ENCODE measurements at regions not wholly inside any gene's neighbourhood (a gene's known extent, or its start where the extent isn't known, plus 50 kb on each side); places are given as distances from the start of the nearest gene placed in this dataset.

- TF ChIP-seq POLR2AphosphoS5 (IDR thresholded peaks at IDR 0.05; ENCODE audit: low read depth) (no peak), CTCF (IDR thresholded peaks at IDR 0.05; ENCODE audit: insufficient read depth, low read length) (no peak), SPI1 (IDR thresholded peaks at IDR 0.05; ENCODE audit: borderline replicate concordance, low read depth) (no peak), GABPA (IDR thresholded peaks at IDR 0.05; ENCODE audit: low read depth) (no peak)
- TF ChIP-seq, protein P1, sequence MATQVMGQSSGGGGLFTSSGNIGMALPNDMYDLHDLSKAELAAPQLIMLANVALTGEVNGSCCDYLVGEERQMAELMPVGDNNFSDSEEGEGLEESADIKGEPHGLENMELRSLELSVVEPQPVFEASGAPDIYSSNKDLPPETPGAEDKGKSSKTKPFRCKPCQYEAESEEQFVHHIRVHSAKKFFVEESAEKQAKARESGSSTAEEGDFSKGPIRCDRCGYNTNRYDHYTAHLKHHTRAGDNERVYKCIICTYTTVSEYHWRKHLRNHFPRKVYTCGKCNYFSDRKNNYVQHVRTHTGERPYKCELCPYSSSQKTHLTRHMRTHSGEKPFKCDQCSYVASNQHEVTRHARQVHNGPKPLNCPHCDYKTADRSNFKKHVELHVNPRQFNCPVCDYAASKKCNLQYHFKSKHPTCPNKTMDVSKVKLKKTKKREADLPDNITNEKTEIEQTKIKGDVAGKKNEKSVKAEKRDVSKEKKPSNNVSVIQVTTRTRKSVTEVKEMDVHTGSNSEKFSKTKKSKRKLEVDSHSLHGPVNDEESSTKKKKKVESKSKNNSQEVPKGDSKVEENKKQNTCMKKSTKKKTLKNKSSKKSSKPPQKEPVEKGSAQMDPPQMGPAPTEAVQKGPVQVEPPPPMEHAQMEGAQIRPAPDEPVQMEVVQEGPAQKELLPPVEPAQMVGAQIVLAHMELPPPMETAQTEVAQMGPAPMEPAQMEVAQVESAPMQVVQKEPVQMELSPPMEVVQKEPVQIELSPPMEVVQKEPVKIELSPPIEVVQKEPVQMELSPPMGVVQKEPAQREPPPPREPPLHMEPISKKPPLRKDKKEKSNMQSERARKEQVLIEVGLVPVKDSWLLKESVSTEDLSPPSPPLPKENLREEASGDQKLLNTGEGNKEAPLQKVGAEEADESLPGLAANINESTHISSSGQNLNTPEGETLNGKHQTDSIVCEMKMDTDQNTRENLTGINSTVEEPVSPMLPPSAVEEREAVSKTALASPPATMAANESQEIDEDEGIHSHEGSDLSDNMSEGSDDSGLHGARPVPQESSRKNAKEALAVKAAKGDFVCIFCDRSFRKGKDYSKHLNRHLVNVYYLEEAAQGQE (IDR thresholded peaks at IDR 0.05; ENCODE audit: insufficient replicate concordance, low read depth), result no peak
- Histone ChIP-seq H3K4me3 (replicated peaks; ENCODE audit: insufficient read depth, low read length) (no peak overlapping the region), H3K27me3 (ENCODE audit: insufficient read depth, poor library complexity, severe bottlenecking) (no peaks in the 10 kb centered on the region), H3K27ac (replicated peaks) (no peak overlapping the region)
- DNase-seq (ENCODE audit: low read depth in 1 of 2, low spot score in 1 of 2), result no peak
Measured at GRCh38 chr9:85129514-85129913, 460.0 kb downstream of the NTRK2 start.

DNA sequence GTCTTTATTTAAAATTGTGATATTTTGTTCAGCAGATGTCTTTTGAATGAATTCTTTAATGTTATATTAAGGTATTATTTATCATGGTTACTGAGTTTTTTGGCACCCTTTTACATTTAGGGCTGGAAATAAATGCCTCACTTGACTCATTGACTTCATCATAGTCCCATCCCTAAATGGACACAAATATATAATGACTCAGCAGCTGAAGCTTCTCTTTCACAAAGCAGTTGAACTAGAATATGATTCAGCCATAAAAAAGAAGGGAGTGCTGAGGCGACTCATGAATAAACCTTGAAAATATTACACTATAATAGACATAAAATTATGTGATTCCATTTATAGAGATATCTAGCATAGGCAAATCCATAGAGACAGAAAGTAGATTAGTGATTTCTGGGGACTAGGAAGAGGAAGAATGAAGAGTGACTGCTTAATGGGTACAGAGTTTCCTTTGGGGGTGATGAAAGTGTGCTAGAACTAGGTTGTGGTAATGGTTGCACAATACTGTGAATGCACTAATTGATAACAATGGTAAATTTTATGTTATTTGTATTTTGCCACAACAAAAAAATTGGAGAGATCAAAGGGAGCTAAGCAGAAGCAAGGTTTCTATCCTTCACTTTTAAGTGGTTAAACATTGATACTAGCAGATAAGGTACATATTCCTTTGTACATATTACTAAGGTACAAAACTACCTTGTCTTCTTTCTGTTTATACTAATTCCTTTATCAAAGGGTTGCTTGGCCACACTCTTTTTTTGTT is 449.6 kb downstream of the NTRK2 start:
- TF ChIP-seq, protein P1 (IDR thresholded peaks at IDR 0.05; ENCODE audit: insufficient replicate concordance, low read depth), result no peak
- TF ChIP-seq POLR2AphosphoS5 (IDR thresholded peaks at IDR 0.05; ENCODE audit: low read depth), result no peak
- TF ChIP-seq CTCF (IDR thresholded peaks at IDR 0.05; ENCODE audit: insufficient read depth, low read length), result no peak
- TF ChIP-seq GABPA (IDR thresholded peaks at IDR 0.05; ENCODE audit: low read depth), result no peak
- TF ChIP-seq SPI1 (IDR thresholded peaks at IDR 0.05; ENCODE audit: borderline replicate concordance, low read depth), result no peak
- no peak for DNase-seq (ENCODE audit: low read depth in 1 of 2, low spot score in 1 of 2)
- H3K27me3 ChIP-seq (ENCODE audit: insufficient read depth, poor library complexity, severe bottlenecking), result no peaks in the 10 kb centered on the region
- no peak overlapping the region for H3K4me3 ChIP-seq (replicated peaks; ENCODE audit: insufficient read depth, low read length)
- no peak overlapping the region for H3K27ac ChIP-seq (replicated peaks)

DNA sequence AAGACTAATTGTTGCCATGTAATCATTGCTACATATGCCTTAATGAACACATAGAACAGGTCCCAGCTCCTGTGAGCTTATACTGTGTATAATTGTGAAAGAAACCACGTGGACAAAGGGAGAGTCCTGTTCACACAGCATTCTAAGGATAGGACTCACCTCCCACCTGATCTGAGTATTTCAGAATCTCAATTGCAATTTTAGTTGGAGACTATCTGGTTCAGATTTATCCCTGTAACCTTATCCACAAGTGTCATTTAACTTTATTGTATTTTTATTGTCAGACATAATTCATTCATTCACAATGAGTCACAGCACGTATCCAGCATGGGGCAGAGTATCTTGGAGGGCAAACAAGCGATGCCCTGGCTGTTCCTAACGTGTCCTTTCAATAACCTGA is 448.3 kb downstream of the NTRK2 start:
- H3K27me3 ChIP-seq (ENCODE audit: insufficient read depth, poor library complexity, severe bottlenecking), result no peaks in the 10 kb centered on the region
- no peak for TF ChIP-seq GABPA (IDR thresholded peaks at IDR 0.05; ENCODE audit: low read depth)
- TF ChIP-seq, protein P1 (IDR thresholded peaks at IDR 0.05; ENCODE audit: insufficient replicate concordance, low read depth), result no peak
- TF ChIP-seq SPI1 (IDR thresholded peaks at IDR 0.05; ENCODE audit: borderline replicate concordance, low read depth), result no peak
- TF ChIP-seq CTCF (IDR thresholded peaks at IDR 0.05; ENCODE audit: insufficient read depth, low read length), result no peak
- DNase-seq (ENCODE audit: low read depth in 1 of 2, low spot score in 1 of 2), result no peak
- no peak overlapping the region for H3K4me3 ChIP-seq (replicated peaks; ENCODE audit: insufficient read depth, low read length)
- H3K27ac ChIP-seq (replicated peaks), result no peak overlapping the region

Measured in HL-60 (cell line).